ENCODE measurements at regions not wholly inside any gene's neighbourhood (a gene's known extent, or its start where the extent isn't known, plus 50 kb on each side); places are given as distances from the start of the nearest gene placed in this dataset.

- H3K9ac ChIP-seq (ENCODE audit: low read depth in 1 of 3, low read length in 3 of 3), result no peak overlapping the region
- H3K9me3 ChIP-seq (ENCODE audit: control insufficient read depth in 3 of 3, low read length in 3 of 3), result no peaks in the 10 kb centered on the region
- H3K27me3 ChIP-seq (ENCODE audit: control insufficient read depth in 3 of 3, insufficient read depth in 3 of 3, low read length in 3 of 3), result no peaks in the 10 kb centered on the region
- H3K36me3 ChIP-seq (ENCODE audit: control insufficient read depth in 3 of 3, insufficient read depth in 3 of 3, low read length in 3 of 3), result no peaks in the 10 kb centered on the region
- H3K27ac ChIP-seq (ENCODE audit: low read depth, low read length), result no peak overlapping the region
- H3K4me1 ChIP-seq (ENCODE audit: control insufficient read depth in 3 of 3, insufficient read depth in 3 of 3, low read length in 3 of 3), result no peaks in the 10 kb centered on the region
- no peak overlapping the region for H3K4me3 ChIP-seq (ENCODE audit: low read length in 3 of 3)
Measured at GRCh38 chr14:51180577-51180976, 59.5 kb upstream of the TMX1 start.

DNA sequence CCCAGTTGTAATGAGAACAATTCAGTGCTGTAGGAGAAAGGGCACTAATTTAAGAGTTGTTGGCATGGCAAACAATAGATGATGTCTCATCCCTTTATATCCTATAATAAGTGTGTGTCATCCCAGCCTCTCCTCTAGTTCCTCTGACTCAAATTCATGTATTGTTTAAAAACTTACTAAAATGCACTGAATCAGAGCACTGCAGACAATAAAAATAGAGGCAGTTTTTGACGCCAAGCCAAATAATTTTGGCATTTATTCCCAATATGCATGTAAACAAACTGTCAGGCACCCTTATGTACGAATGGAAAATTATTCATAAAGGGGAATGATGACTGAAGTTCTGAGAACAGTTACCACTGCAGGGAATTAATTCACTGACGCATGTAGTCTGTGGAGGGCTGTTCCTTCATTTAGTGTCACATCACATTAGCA is 57.9 kb upstream of the TMX1 start:
- Histone ChIP-seq H3K4me1 (ENCODE audit: control insufficient read depth in 3 of 3, insufficient read depth in 3 of 3, low read length in 3 of 3) (no peaks in the 10 kb centered on the region), H3K4me3 (ENCODE audit: low read length in 3 of 3) (no peak overlapping the region), H3K27me3 (ENCODE audit: control insufficient read depth in 3 of 3, insufficient read depth in 3 of 3, low read length in 3 of 3) (no peaks in the 10 kb centered on the region)

GRCh38 chr14:51185180-51185579 is 54.9 kb upstream of the TMX1 start:
- H3K27ac ChIP-seq (ENCODE audit: low read depth, low read length), result no peak overlapping the region
- no peaks in the 10 kb centered on the region for H3K27me3 ChIP-seq (ENCODE audit: control insufficient read depth in 3 of 3, insufficient read depth in 3 of 3, low read length in 3 of 3)
- H3K9ac ChIP-seq (ENCODE audit: low read depth in 1 of 3, low read length in 3 of 3), result no peak overlapping the region
- no peaks in the 10 kb centered on the region for H3K36me3 ChIP-seq (ENCODE audit: control insufficient read depth in 3 of 3, insufficient read depth in 3 of 3, low read length in 3 of 3)
- H3K9me3 ChIP-seq (ENCODE audit: control insufficient read depth in 3 of 3, low read length in 3 of 3), result no peaks in the 10 kb centered on the region
- H3K4me3 ChIP-seq (ENCODE audit: low read length in 3 of 3), result no peak overlapping the region
- peaks cover 0 to 4% (median 0%) of the 10 kb centered on the region in 3 donors for H3K4me1 ChIP-seq (ENCODE audit: control insufficient read depth in 3 of 3, insufficient read depth in 3 of 3, low read length in 3 of 3)

More for the DNA sequence above, 57.9 kb upstream of the TMX1 start:
- no peak overlapping the region for H3K27ac ChIP-seq (ENCODE audit: low read depth, low read length)
- no peaks in the 10 kb centered on the region for H3K9me3 ChIP-seq (ENCODE audit: control insufficient read depth in 3 of 3, low read length in 3 of 3)
- no peak overlapping the region for H3K9ac ChIP-seq (ENCODE audit: low read depth in 1 of 3, low read length in 3 of 3)
- no peaks in the 10 kb centered on the region for H3K36me3 ChIP-seq (ENCODE audit: control insufficient read depth in 3 of 3, insufficient read depth in 3 of 3, low read length in 3 of 3)

- Histone ChIP-seq H3K27me3 (ENCODE audit: control insufficient read depth in 3 of 3, insufficient read depth in 3 of 3, low read length in 3 of 3) (no peaks in the 10 kb centered on the region), H3K4me1 (ENCODE audit: control insufficient read depth in 3 of 3, insufficient read depth in 3 of 3, low read length in 3 of 3) (peaks cover 0 to 4% (median 0%) of the 10 kb centered on the region in 3 donors), H3K36me3 (ENCODE audit: control insufficient read depth in 3 of 3, insufficient read depth in 3 of 3, low read length in 3 of 3) (no peaks in the 10 kb centered on the region), H3K27ac (ENCODE audit: low read depth, low read length) (no peak overlapping the region), H3K4me3 (ENCODE audit: low read length in 3 of 3) (no peak overlapping the region), H3K9me3 (ENCODE audit: control insufficient read depth in 3 of 3, low read length in 3 of 3) (no peaks in the 10 kb centered on the region), H3K9ac (ENCODE audit: low read depth in 1 of 3, low read length in 3 of 3) (no peak overlapping the region)
Measured at GRCh38 chr14:51185754-51186153, 54.3 kb upstream of the TMX1 start.

DNA sequence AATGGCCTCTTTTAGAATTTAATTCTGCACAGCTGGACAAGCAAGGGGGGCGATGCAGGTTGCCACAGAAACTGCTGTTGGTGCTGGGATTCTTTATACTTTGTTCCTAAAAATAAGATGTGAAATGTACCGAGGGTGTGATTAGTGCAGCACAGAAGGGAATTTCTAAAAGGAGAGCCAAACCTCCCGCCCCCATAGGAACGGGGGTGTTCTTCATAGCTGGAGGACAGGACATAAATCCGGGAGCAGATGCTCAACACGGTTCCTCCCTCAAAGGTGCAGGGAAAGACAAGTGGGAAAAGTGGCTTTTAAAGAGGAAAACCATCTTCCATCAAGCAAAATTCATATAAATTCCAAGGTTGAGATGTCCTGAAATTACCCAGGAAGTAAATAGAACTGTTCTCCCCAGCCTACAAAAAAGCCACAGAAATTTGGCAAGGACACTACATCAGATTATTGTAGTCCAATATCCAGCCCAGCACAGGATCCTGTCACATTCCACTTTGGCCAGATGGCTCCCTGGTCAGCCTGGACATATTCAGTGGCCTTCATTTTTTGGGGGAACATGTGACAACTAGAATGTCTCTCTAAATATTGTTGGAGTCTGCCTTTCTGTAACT is 51.4 kb upstream of the TMX1 start:
- peaks cover 0 to 4% (median 0%) of the 10 kb centered on the region in 3 donors for H3K4me1 ChIP-seq (ENCODE audit: control insufficient read depth in 3 of 3, insufficient read depth in 3 of 3, low read length in 3 of 3)
- H3K27me3 ChIP-seq (ENCODE audit: control insufficient read depth in 3 of 3, insufficient read depth in 3 of 3, low read length in 3 of 3), result no peaks in the 10 kb centered on the region
- H3K9ac ChIP-seq (ENCODE audit: low read depth in 1 of 3, low read length in 3 of 3), result no peak overlapping the region
- no peaks in the 10 kb centered on the region for H3K36me3 ChIP-seq (ENCODE audit: control insufficient read depth in 3 of 3, insufficient read depth in 3 of 3, low read length in 3 of 3)
- H3K27ac ChIP-seq (ENCODE audit: low read depth, low read length), result no peak overlapping the region
- no peak overlapping the region for H3K4me3 ChIP-seq (ENCODE audit: low read length in 3 of 3)
- no peaks in the 10 kb centered on the region for H3K9me3 ChIP-seq (ENCODE audit: control insufficient read depth in 3 of 3, low read length in 3 of 3)

DNA sequence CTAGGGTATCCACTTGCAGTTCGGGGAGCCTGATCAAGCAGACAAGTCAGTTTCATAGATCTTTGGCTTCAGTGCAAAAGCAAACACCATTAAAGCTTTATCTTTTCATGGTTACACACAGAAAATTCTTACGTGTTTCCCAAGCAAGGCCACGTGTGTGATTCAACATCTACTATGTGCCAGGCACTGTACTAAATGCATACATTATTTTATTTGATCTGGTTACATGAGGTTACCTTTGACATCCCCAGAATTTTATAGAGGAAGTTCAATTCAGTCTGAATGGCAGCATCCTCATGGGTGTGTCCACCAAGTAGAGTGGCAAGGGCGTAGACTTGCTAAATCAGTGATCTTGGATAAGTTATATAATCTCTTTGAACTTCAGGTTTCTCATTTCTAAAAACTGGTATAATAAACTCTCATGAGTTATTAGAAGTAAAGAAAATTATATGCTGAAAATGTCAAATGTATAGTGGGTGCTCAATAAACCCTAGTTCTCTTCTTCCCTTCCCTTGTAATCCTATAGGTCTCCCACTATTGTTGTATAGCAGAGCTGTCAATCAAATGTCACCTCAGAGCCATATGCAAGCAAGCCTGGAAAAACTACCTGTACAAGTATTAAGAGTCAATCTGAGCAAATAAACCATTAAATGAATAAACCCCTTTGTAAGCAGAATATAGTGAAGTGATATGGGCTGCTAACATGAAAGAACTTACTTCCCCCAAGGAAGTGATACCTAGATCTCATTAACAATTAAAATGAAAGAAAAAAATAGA is 50.3 kb upstream of the TMX1 start:
- Histone ChIP-seq H3K4me3 (ENCODE audit: low read length in 3 of 3) (no peak overlapping the region), H3K27me3 (ENCODE audit: control insufficient read depth in 3 of 3, insufficient read depth in 3 of 3, low read length in 3 of 3) (no peaks in the 10 kb centered on the region), H3K9me3 (ENCODE audit: control insufficient read depth in 3 of 3, low read length in 3 of 3) (no peaks in the 10 kb centered on the region), H3K36me3 (ENCODE audit: control insufficient read depth in 3 of 3, insufficient read depth in 3 of 3, low read length in 3 of 3) (no peaks in the 10 kb centered on the region), H3K27ac (ENCODE audit: low read depth, low read length) (no peak overlapping the region), H3K9ac (ENCODE audit: low read depth in 1 of 3, low read length in 3 of 3) (no peak overlapping the region), H3K4me1 (ENCODE audit: control insufficient read depth in 3 of 3, insufficient read depth in 3 of 3, low read length in 3 of 3) (peaks cover 0 to 4% (median 0%) of the 10 kb centered on the region in 3 donors)
